ENCODE measurements at regions not wholly inside any gene's neighbourhood (a gene's known extent, or its start where the extent isn't known, plus 50 kb on each side); places are given as distances from the start of the nearest gene placed in this dataset.

DNA sequence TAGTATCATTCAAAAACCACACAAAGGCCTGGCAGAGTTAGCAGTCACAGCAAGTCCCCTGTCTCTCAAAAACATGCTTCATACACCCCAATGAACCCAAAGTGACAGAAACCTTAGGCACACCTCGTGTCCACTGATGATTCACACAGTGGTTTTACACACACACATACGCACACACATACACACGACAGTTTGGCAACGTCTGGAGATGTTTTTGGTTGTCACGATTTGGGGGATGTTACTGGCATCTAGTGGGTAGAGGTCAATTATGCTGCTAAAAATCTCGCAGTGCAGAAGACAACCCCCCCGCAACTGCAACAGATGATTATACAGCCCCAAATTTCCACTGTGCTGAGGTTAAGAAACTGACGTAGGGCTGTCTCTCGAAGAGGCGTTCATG lies 72.9 kb upstream of the PARD3B start:
- no peak for TF ChIP-seq CBX2 (IDR thresholded peaks at IDR 0.05; ENCODE audit: low read depth, low read length)
- TF ChIP-seq CBX2 (CRISPR knock-in tag; IDR thresholded peaks at IDR 0.05; ENCODE audit: low read depth) = no peak
- TF ChIP-seq, protein P1, sequence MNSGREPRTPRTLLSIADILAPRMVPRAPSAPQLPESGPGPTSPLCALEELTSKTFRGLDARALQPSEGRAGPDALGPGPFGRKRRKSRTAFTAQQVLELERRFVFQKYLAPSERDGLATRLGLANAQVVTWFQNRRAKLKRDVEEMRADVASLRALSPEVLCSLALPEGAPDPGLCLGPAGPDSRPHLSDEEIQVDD (CRISPR knock-in tag; IDR thresholded peaks at IDR 0.05; ENCODE audit: borderline replicate concordance) = no peak
- no peak for TF ChIP-seq FOXA3 (CRISPR knock-in tag; IDR thresholded peaks at IDR 0.05)
- TF ChIP-seq, protein P2, sequence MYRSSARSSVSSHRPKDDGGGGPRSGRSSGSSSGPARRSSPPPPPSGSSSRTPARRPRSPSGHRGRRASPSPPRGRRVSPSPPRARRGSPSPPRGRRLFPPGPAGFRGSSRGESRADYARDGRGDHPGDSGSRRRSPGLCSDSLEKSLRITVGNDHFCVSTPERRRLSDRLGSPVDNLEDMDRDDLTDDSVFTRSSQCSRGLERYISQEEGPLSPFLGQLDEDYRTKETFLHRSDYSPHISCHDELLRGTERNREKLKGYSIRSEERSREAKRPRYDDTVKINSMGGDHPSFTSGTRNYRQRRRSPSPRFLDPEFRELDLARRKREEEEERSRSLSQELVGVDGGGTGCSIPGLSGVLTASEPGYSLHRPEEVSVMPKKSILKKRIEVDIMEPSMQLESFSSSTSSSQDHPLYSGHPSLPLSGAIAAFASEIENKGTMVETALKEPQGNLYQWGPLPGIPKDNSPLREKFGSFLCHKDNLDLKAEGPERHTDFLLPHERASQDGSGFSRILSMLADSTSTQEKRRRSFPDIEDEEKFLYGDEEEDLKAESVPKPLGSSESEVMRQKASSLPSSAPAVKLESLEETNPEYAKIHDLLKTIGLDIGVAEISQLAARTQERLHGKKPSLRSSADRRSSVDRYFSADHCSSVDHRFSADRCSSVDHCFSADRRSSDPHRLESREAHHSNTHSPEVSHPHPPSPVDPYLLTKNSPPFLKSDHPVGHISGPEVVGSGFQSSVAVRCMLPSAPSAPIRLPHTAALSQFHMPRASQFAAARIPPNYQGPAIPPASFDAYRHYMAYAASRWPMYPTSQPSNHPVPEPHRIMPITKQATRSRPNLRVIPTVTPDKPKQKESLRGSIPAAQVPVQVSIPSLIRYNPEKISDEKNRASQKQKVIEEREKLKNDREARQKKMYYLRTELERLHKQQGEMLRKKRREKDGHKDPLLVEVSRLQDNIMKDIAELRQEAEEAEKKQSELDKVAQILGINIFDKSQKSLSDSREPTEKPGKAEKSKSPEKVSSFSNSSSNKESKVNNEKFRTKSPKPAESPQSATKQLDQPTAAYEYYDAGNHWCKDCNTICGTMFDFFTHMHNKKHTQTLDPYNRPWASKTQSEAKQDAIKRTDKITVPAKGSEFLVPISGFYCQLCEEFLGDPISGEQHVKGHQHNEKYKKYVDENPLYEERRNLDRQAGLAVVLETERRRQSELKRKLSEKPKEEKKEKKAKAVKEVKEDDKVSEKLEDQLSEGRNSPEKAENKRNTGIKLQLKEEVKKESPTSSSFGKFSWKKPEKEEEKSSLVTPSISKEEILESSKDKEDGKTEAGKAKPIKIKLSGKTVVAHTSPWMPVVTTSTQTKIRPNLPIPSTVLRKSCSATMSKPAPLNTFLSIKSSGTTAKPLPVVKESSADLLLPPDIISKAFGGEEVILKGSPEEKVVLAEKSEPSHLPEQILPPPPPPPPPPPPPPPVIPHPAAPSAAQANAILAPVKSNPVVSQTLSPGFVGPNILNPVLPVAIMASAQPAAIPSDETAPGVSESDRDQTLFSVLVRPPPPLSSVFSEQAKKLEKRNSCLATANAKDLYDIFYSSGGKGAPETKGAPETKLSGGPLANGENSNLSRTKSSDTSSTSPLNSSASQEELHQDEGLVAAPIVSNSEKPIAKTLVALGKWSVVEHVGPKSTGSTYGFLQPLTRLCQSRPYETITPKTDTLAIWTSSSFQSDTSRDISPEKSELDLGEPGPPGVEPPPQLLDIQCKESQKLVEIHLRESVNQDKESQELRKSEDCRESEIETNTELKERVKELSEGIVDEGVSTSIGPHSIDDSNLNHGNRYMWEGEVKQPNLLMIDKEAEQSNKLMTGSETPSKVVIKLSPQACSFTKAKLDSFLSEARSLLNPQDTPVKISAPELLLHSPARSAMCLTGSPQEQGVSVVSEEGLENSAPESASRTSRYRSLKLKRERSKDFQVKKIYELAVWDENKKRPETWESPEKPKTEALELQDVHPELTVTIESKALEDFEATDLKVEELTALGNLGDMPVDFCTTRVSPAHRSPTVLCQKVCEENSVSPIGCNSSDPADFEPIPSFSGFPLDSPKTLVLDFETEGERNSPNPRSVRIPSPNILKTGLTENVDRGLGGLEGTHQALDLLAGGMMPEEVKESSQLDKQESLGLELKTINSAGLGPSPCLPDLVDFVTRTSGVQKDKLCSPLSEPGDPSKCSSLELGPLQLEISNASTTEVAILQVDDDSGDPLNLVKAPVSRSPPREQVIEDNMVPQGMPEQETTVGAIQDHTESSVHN (CRISPR knock-in tag; IDR thresholded peaks at IDR 0.05) = no peak
- TF ChIP-seq, protein P3, sequence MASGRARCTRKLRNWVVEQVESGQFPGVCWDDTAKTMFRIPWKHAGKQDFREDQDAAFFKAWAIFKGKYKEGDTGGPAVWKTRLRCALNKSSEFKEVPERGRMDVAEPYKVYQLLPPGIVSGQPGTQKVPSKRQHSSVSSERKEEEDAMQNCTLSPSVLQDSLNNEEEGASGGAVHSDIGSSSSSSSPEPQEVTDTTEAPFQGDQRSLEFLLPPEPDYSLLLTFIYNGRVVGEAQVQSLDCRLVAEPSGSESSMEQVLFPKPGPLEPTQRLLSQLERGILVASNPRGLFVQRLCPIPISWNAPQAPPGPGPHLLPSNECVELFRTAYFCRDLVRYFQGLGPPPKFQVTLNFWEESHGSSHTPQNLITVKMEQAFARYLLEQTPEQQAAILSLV (CRISPR knock-in tag; IDR thresholded peaks at IDR 0.05; ENCODE audit: borderline replicate concordance) = no peak
- TF ChIP-seq, protein P4, sequence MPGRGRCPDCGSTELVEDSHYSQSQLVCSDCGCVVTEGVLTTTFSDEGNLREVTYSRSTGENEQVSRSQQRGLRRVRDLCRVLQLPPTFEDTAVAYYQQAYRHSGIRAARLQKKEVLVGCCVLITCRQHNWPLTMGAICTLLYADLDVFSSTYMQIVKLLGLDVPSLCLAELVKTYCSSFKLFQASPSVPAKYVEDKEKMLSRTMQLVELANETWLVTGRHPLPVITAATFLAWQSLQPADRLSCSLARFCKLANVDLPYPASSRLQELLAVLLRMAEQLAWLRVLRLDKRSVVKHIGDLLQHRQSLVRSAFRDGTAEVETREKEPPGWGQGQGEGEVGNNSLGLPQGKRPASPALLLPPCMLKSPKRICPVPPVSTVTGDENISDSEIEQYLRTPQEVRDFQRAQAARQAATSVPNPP (CRISPR knock-in tag; IDR thresholded peaks at IDR 0.05) = no peak
- TF ChIP-seq, protein P5, sequence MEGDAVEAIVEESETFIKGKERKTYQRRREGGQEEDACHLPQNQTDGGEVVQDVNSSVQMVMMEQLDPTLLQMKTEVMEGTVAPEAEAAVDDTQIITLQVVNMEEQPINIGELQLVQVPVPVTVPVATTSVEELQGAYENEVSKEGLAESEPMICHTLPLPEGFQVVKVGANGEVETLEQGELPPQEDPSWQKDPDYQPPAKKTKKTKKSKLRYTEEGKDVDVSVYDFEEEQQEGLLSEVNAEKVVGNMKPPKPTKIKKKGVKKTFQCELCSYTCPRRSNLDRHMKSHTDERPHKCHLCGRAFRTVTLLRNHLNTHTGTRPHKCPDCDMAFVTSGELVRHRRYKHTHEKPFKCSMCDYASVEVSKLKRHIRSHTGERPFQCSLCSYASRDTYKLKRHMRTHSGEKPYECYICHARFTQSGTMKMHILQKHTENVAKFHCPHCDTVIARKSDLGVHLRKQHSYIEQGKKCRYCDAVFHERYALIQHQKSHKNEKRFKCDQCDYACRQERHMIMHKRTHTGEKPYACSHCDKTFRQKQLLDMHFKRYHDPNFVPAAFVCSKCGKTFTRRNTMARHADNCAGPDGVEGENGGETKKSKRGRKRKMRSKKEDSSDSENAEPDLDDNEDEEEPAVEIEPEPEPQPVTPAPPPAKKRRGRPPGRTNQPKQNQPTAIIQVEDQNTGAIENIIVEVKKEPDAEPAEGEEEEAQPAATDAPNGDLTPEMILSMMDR (CRISPR knock-in tag; IDR thresholded peaks at IDR 0.05) = no peak
- TF ChIP-seq, protein P6, sequence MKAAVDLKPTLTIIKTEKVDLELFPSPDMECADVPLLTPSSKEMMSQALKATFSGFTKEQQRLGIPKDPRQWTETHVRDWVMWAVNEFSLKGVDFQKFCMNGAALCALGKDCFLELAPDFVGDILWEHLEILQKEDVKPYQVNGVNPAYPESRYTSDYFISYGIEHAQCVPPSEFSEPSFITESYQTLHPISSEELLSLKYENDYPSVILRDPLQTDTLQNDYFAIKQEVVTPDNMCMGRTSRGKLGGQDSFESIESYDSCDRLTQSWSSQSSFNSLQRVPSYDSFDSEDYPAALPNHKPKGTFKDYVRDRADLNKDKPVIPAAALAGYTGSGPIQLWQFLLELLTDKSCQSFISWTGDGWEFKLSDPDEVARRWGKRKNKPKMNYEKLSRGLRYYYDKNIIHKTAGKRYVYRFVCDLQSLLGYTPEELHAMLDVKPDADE (CRISPR knock-in tag; IDR thresholded peaks at IDR 0.05) = no peak
- TF ChIP-seq NFIC (IDR thresholded peaks at IDR 0.05; ENCODE audit: low read length) = no peak
- no peak for TF ChIP-seq SKI (IDR thresholded peaks at IDR 0.05; ENCODE audit: partially characterized antibody)
